Neural cell (in vitro differentiated cells): ENCODE measurements at regions not wholly inside any gene's neighbourhood (a gene's known extent, or its start where the extent isn't known, plus 50 kb on each side); places are given as distances from the start of the nearest gene placed in this dataset.

Experiments
- H2AFZ ChIP-seq: fragments of 200-600, 300-800 bp; sonication (generic), shearing (Covaris generic); 2 replicates; pipeline ENCODE4 v1.6.0; 2014; ENCODE audit warnings: low read depth, mild to moderate bottlenecking, antibody characterized with exemption, low read length, moderate library complexity
- H3F3A ChIP-seq: fragments of 200-600 bp; shearing (Covaris generic); 2 replicates; pipeline ENCODE4 v1.6.1; 2016; ENCODE audit warnings: mild to moderate bottlenecking, moderate library complexity, mixed read lengths, antibody characterized with exemption, low read length; ENCODE audit not compliant: insufficient read depth, poor library complexity, severe bottlenecking
- H3K27ac ChIP-seq: fragments of 200-600, 300-800 bp; sonication (generic), shearing (Covaris generic); 2 replicates; pipeline ENCODE4 v1.5.1; 2014; ENCODE audit warnings: mild to moderate bottlenecking, low read length, moderate library complexity
- H3K27me3 ChIP-seq: fragments of 300-800, 200-600 bp; sonication (generic), shearing (Covaris generic); 2 replicates; pipeline ENCODE4 v1.6.0; 2014; ENCODE audit warnings: mild to moderate bottlenecking, low read depth, low read length, moderate library complexity; ENCODE audit not compliant: insufficient read depth
- H3K36me3 ChIP-seq: fragments of 300-800, 200-600 bp; sonication (generic), shearing (Covaris generic); 2 replicates; pipeline ENCODE4 v1.5.1; 2014; ENCODE audit warnings: mild to moderate bottlenecking, antibody characterized with exemption, low read length, moderate library complexity; ENCODE audit not compliant: insufficient read depth
- H3K4me2 ChIP-seq: fragments of 300-800, 200-600 bp; sonication (generic), shearing (Covaris generic); 2 replicates; pipeline ENCODE4 v1.6.0; 2014; ENCODE audit warnings: mild to moderate bottlenecking, low read length
- H3K4me3 ChIP-seq: fragments of 300-800, 200-600 bp; sonication (generic), shearing (Covaris generic); 2 replicates; pipeline ENCODE4 v1.5.1; 2014; ENCODE audit warnings: mild to moderate bottlenecking, low read length, moderate library complexity
- H3K79me2 ChIP-seq: fragments of 200-600 bp; shearing (Covaris generic); replicated peaks from 2 replicates; pipeline ENCODE4 v1.6.0; 2014; ENCODE audit warnings: mild to moderate bottlenecking, low read length, moderate library complexity; ENCODE audit not compliant: insufficient read depth
- H3K9ac ChIP-seq: fragments of 300-800, 200-600 bp; sonication (generic), shearing (Covaris generic); 2 replicates; pipeline ENCODE4 v1.6.1; 2016; ENCODE audit warnings: mild to moderate bottlenecking, low read length, mixed read lengths
- H3K9me2 ChIP-seq: fragments of 200-600 bp; shearing (Covaris generic); 2 replicates; pipeline ENCODE4 v1.6.1; 2016; ENCODE audit warnings: mild to moderate bottlenecking, low read length, mixed read lengths; ENCODE audit not compliant: insufficient read depth
- H3K9me3 ChIP-seq: fragments of 200-600, 300-800 bp; sonication (generic), shearing (Covaris generic); 2 replicates; pipeline ENCODE4 v1.6.1; 2016; ENCODE audit warnings: mild to moderate bottlenecking, mixed run types, low read length, moderate library complexity, mixed read lengths
- H4K20me1 ChIP-seq: fragments of 200-600 bp; shearing (Covaris generic); 2 replicates; pipeline ENCODE4 v1.6.1; 2016; ENCODE audit warnings: mild to moderate bottlenecking, mixed run types; ENCODE audit not compliant: insufficient read depth
- CTCF ChIP-seq: fragments of 450-650 bp; IDR thresholded peaks from 2 replicates; pipeline ENCODE4 v1.5.1; 2014; ENCODE audit warnings: antibody characterized with exemption, mild to moderate bottlenecking, moderate library complexity; ENCODE audit not compliant: poor library complexity, severe bottlenecking
- EP300 ChIP-seq: fragments of 450-650 bp; conservative IDR thresholded peaks from 2 replicates; pipeline ENCODE4 v1.6.1; 2014; ENCODE audit warnings: antibody characterized with exemption, mild to moderate bottlenecking, moderate library complexity; ENCODE audit not compliant: poor library complexity, severe bottlenecking
- EZH2 ChIP-seq: fragments of 200-600, 300-800 bp; shearing (Covaris generic), sonication (generic); IDR thresholded peaks from 2 replicates; pipeline ENCODE4 v1.6.1; 2014; ENCODE audit warnings: antibody characterized with exemption, low read length, borderline replicate concordance, mild to moderate bottlenecking; ENCODE audit not compliant: insufficient read depth, poor library complexity, severe bottlenecking
- MXI1 ChIP-seq: fragments of 450-650 bp; conservative IDR thresholded peaks from 2 replicates; pipeline ENCODE4 v1.6.1; 2014; ENCODE audit warnings: antibody characterized with exemption, mild to moderate bottlenecking; ENCODE audit not compliant: poor library complexity, severe bottlenecking
- POLR2AphosphoS5 ChIP-seq: IDR thresholded peaks from 2 replicates; pipeline ENCODE4 v1.6.1; 2012
- RAD21 ChIP-seq: fragments of 450-650 bp; conservative IDR thresholded peaks from 2 replicates; pipeline ENCODE4 v1.6.1; 2014; ENCODE audit warnings: antibody characterized with exemption, mild to moderate bottlenecking, moderate library complexity
- REST ChIP-seq: IDR thresholded peaks from 2 replicates; pipeline ENCODE4 v1.6.1; 2012; ENCODE audit warnings: borderline replicate concordance
- SMC3 ChIP-seq: fragments of 450-650 bp; conservative IDR thresholded peaks from 2 replicates; pipeline ENCODE4 v1.6.1; 2014; ENCODE audit warnings: antibody characterized with exemption, mild to moderate bottlenecking, moderate library complexity; ENCODE audit not compliant: poor library complexity
- TAF1 ChIP-seq: IDR thresholded peaks from 2 replicates; pipeline ENCODE4 v1.6.1; 2012; ENCODE audit warnings: low read depth

- Histone ChIP-seq H3K4me2 (no peak overlapping the region), H3K9me3 (no peaks in the 10 kb centered on the region), H3K9me2 (no peaks in the 10 kb centered on the region), H3K27me3 (no peaks in the 10 kb centered on the region), H3K27ac (no peak overlapping the region), H3K79me2 (no peaks in the 10 kb centered on the region), H2AFZ (no peak overlapping the region), H3F3A (no peaks in the 10 kb centered on the region), H3K36me3 (no peaks in the 10 kb centered on the region), H4K20me1 (no peaks in the 10 kb centered on the region), H3K4me3 (no peak overlapping the region), H3K9ac (no peak overlapping the region)
- TF ChIP-seq REST (no peak), RAD21 (no peak), EP300 (peak; percentile 76), TAF1 (no peak), CTCF (no peak), SMC3 (no peak), MXI1 (no peak), POLR2AphosphoS5 (peak; percentile 29), EZH2 (no peak)
Observed at GRCh38 chr5:23217159-23217558, 290.2 kb upstream of the PRDM9 start.

- H4K20me1 ChIP-seq = no peaks in the 10 kb centered on the region
- H2AFZ ChIP-seq = no peak overlapping the region
- H3K9me2 ChIP-seq = no peaks in the 10 kb centered on the region
- TF ChIP-seq MXI1 = no peak
- TF ChIP-seq SMC3 = no peak
- TF ChIP-seq CTCF = no peak
- no peaks in the 10 kb centered on the region for H3K79me2 ChIP-seq
- no peaks in the 10 kb centered on the region for H3F3A ChIP-seq
- no peaks in the 10 kb centered on the region for H3K36me3 ChIP-seq
- H3K9me3 ChIP-seq = no peaks in the 10 kb centered on the region
- no peak overlapping the region for H3K4me2 ChIP-seq
- no peak overlapping the region for H3K9ac ChIP-seq
- no peaks in the 10 kb centered on the region for H3K27me3 ChIP-seq
- no peak overlapping the region for H3K27ac ChIP-seq
- no peak overlapping the region for H3K4me3 ChIP-seq
Observed at GRCh38 chr5:23216345-23216744, 291.1 kb upstream of the PRDM9 start.
